ENCODE measurements at regions not wholly inside any gene's neighbourhood (a gene's known extent, or its start where the extent isn't known, plus 50 kb on each side); places are given as distances from the start of the nearest gene placed in this dataset.

GRCh38 chr11:112744041-112744440, 217.2 kb upstream of the NCAM1 start:
- H3K4me1 ChIP-seq (ENCODE audit: control extremely low read depth in 1 of 4, control insufficient read depth in 4 of 4, insufficient read depth in 4 of 4, low read length in 3 of 4), result no peaks in the 10 kb centered on the region
- H3K9me3 ChIP-seq (ENCODE audit: control extremely low read depth in 1 of 5, control insufficient read depth in 4 of 5, insufficient read depth in 2 of 5, low read depth in 1 of 5, low read length in 4 of 5), result no peaks in the 10 kb centered on the region
- POLR2A ChIA-PET, result no interaction called here
- no peak for DNase-seq
- H3K27me3 ChIP-seq (replicated peaks in 2 of 5; ENCODE audit: control insufficient read depth in 4 of 5, insufficient read depth in 5 of 5, low read length in 4 of 5), result peaks cover 0 to 12% (median 5%) of the 10 kb centered on the region in 5 experiments
- no CpG with 5 or more reads among the region's 2 CpGs for WGBS (ENCODE audit: insufficient coverage)
- no peaks in the 10 kb centered on the region for H3K36me3 ChIP-seq (ENCODE audit: control insufficient read depth in 4 of 4, insufficient read depth in 4 of 4, low read length in 3 of 4)
- CTCF ChIA-PET, result no interaction called here
- H3K4me3 ChIP-seq (ENCODE audit: control insufficient read depth in 1 of 7, extremely low read depth in 1 of 7, insufficient read depth in 4 of 7, low read depth in 2 of 7, low read length in 6 of 7), result no peak overlapping the region
- H3K27ac ChIP-seq (ENCODE audit: insufficient read depth in 1 of 2, low read depth in 1 of 2, low read length in 2 of 2, poor library complexity in 1 of 2, severe bottlenecking in 2 of 2), result no peak overlapping the region

DNA sequence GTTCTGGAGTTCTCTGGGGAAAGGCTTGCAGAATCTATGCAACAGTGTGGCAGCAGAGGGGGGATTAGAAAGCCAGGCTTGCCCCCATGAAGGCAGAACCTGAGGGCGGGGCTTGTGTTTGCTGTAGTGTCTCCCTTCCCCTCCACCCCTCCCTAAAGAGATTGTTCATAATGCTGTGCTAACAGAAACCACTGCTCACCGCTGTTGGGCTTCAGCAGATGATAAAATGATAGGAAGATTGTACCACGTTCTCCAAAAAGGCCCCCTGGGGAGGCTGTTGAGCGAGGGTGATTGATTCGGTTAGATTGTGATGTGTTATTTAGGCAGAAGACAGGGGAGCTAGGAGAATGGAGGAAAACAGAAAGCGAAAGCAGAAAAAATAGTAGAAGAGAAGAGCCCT, 215.2 kb upstream of the NCAM1 start:
- Histone ChIP-seq H3K9me3 (ENCODE audit: control extremely low read depth in 1 of 5, control insufficient read depth in 4 of 5, insufficient read depth in 2 of 5, low read depth in 1 of 5, low read length in 4 of 5) (no peaks in the 10 kb centered on the region), H3K36me3 (ENCODE audit: control insufficient read depth in 4 of 4, insufficient read depth in 4 of 4, low read length in 3 of 4) (no peaks in the 10 kb centered on the region), H3K27me3 (replicated peaks in 2 of 5; ENCODE audit: control insufficient read depth in 4 of 5, insufficient read depth in 5 of 5, low read length in 4 of 5) (peaks cover 0 to 16% (median 5%) of the 10 kb centered on the region in 5 experiments), H3K27ac (ENCODE audit: insufficient read depth in 1 of 2, low read depth in 1 of 2, low read length in 2 of 2, poor library complexity in 1 of 2, severe bottlenecking in 2 of 2) (no peak overlapping the region), H3K4me1 (ENCODE audit: control extremely low read depth in 1 of 4, control insufficient read depth in 4 of 4, insufficient read depth in 4 of 4, low read length in 3 of 4) (no peaks in the 10 kb centered on the region), H3K4me3 (ENCODE audit: control insufficient read depth in 1 of 7, extremely low read depth in 1 of 7, insufficient read depth in 4 of 7, low read depth in 2 of 7, low read length in 6 of 7) (no peak overlapping the region)
- DNase-seq, result no peak
- ChIA-PET POLR2A (no interaction called here), CTCF (interaction anchor here (1.4 kb wide), 1 partner anchor 13 kb away, joined by 3 read pairs; no protein-coding TSS in a partner anchor)
- WGBS (ENCODE audit: insufficient coverage), result 74% methylated on average over 5 of the region's 6 CpGs

DNA sequence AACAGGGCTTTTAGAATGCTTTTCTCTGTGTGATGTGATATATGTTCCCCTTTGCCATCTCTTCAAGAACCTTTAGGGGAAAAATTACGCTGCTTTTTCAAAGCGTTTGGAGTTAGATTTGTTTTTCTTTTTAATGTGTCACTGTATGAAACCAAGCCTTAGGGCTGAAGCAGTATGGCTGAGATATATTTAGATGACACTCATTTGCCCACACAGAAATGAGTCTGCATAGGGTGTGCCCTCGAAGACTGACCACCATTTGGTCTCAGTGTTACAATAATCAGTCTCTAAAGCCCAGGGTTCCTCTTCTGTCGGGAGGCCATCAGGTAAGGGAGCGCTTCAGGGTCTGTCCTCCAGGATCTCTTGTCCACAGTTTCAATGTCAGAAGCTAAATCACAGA, 213.0 kb upstream of the NCAM1 start:
- 72% methylated on average over 5 of the region's 5 CpGs for WGBS (ENCODE audit: insufficient coverage)
- Histone ChIP-seq H3K27ac (ENCODE audit: insufficient read depth in 1 of 2, low read depth in 1 of 2, low read length in 2 of 2, poor library complexity in 1 of 2, severe bottlenecking in 2 of 2) (no peak overlapping the region), H3K9me3 (ENCODE audit: control extremely low read depth in 1 of 5, control insufficient read depth in 4 of 5, insufficient read depth in 2 of 5, low read depth in 1 of 5, low read length in 4 of 5) (no peaks in the 10 kb centered on the region), H3K4me3 (ENCODE audit: control insufficient read depth in 1 of 7, extremely low read depth in 1 of 7, insufficient read depth in 4 of 7, low read depth in 2 of 7, low read length in 6 of 7) (no peak overlapping the region), H3K36me3 (ENCODE audit: control insufficient read depth in 4 of 4, insufficient read depth in 4 of 4, low read length in 3 of 4) (no peaks in the 10 kb centered on the region), H3K27me3 (replicated peaks in 2 of 5; ENCODE audit: control insufficient read depth in 4 of 5, insufficient read depth in 5 of 5, low read length in 4 of 5) (peaks cover 0 to 12% (median 7%) of the 10 kb centered on the region in 5 experiments), H3K4me1 (ENCODE audit: control extremely low read depth in 1 of 4, control insufficient read depth in 4 of 4, insufficient read depth in 4 of 4, low read length in 3 of 4) (no peaks in the 10 kb centered on the region)
- ChIA-PET CTCF (no interaction called here), POLR2A (no interaction called here)
- DNase-seq, result no peak

DNA sequence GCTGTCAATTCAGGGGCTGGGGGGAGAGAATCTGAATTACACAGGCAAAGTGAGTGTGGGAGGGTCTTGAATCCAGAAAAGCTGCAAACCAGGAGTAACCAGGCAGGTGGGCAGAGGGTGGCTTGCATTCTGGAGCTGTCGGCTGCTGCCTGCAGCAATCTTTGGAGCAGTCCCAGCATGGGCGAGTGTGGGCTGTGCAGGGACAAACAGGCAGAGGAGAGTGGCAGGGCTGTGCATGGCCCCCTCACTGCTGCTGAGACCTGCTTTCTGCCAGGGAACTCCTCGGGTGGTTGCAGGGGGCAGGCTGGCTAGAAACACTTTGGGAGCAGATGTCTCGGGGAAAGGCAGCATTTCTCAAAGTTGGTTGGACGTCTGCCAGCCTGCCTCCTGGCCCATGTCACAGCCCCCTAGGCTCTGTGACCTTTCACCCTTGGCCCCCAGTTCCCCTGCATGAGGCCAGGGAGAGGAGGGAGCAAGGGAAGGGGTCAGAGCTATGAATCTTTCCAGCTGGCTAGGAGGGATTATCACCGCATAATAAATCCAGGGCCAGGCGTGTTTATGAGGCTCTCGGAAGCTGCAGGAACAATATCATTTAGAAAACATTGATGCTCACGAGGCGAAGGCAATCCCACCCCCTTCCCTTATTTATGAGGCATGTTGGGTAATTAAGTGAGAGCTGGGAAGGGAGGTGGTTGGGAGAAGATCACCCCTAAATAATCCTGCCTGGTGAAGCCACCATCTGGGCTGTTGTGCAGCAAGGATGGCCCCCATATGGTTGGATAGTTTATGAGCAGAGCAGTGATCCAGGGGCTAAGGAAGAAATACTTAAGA, 212.3 kb upstream of the NCAM1 start:
- CTCF ChIA-PET, result interaction anchor here (0.9 kb wide), 1 partner anchor 60 kb away, joined by 3 read pairs; no protein-coding TSS in a partner anchor
- H3K4me1 ChIP-seq (ENCODE audit: control extremely low read depth in 1 of 4, control insufficient read depth in 4 of 4, insufficient read depth in 4 of 4, low read length in 3 of 4), result no peaks in the 10 kb centered on the region
- no peaks in the 10 kb centered on the region for H3K9me3 ChIP-seq (ENCODE audit: control extremely low read depth in 1 of 5, control insufficient read depth in 4 of 5, insufficient read depth in 2 of 5, low read depth in 1 of 5, low read length in 4 of 5)
- H3K4me3 ChIP-seq (ENCODE audit: control insufficient read depth in 1 of 7, extremely low read depth in 1 of 7, insufficient read depth in 4 of 7, low read depth in 2 of 7, low read length in 6 of 7), result no peak overlapping the region
- WGBS (ENCODE audit: insufficient coverage), result 52% methylated on average over 6 of the region's 10 CpGs
- no peak overlapping the region for H3K27ac ChIP-seq (ENCODE audit: insufficient read depth in 1 of 2, low read depth in 1 of 2, low read length in 2 of 2, poor library complexity in 1 of 2, severe bottlenecking in 2 of 2)
- DNase-seq, result no peak
- POLR2A ChIA-PET, result no interaction called here
- H3K27me3 ChIP-seq (replicated peaks in 2 of 5; ENCODE audit: control insufficient read depth in 4 of 5, insufficient read depth in 5 of 5, low read length in 4 of 5), result peaks cover 0 to 16% (median 7%) of the 10 kb centered on the region in 5 experiments
- no peaks in the 10 kb centered on the region for H3K36me3 ChIP-seq (ENCODE audit: control insufficient read depth in 4 of 4, insufficient read depth in 4 of 4, low read length in 3 of 4)

GRCh38 chr11:112751329-112751728, 209.9 kb upstream of the NCAM1 start:
- ChIA-PET POLR2A (no interaction called here), CTCF (no interaction called here)
- Histone ChIP-seq H3K9me3 (ENCODE audit: control extremely low read depth in 1 of 5, control insufficient read depth in 4 of 5, insufficient read depth in 2 of 5, low read depth in 1 of 5, low read length in 4 of 5) (no peaks in the 10 kb centered on the region), H3K36me3 (ENCODE audit: control insufficient read depth in 4 of 4, insufficient read depth in 4 of 4, low read length in 3 of 4) (no peaks in the 10 kb centered on the region), H3K27me3 (replicated peaks in 2 of 5; ENCODE audit: control insufficient read depth in 4 of 5, insufficient read depth in 5 of 5, low read length in 4 of 5) (peaks cover 0 to 16% (median 5%) of the 10 kb centered on the region in 5 experiments), H3K4me1 (ENCODE audit: control extremely low read depth in 1 of 4, control insufficient read depth in 4 of 4, insufficient read depth in 4 of 4, low read length in 3 of 4) (no peaks in the 10 kb centered on the region), H3K27ac (ENCODE audit: insufficient read depth in 1 of 2, low read depth in 1 of 2, low read length in 2 of 2, poor library complexity in 1 of 2, severe bottlenecking in 2 of 2) (no peak overlapping the region), H3K4me3 (ENCODE audit: control insufficient read depth in 1 of 7, extremely low read depth in 1 of 7, insufficient read depth in 4 of 7, low read depth in 2 of 7, low read length in 6 of 7) (no peak overlapping the region)
- no peak for DNase-seq
- WGBS (ENCODE audit: insufficient coverage), result 85% methylated on average over 3 of the region's 4 CpGs

DNA sequence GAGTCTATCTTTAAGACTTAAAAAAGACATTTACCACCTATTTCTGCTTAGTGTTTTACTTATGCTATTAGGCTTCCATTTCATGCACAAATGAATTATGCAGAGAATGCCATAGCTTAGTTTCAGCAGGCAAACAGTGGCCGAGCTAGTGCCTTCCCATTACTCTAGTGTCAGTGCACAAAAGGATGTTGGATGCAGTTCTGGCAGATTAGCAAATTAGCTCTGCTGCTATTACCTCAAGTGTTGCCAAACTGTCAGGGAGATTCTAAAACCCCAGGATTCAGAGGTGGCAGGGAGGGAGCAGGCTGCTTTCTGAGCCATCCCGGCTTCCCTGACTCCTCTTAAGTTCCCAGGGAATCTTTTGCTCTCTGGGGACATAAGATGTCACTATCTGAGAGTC, 209.4 kb upstream of the NCAM1 start:
- POLR2A ChIA-PET, result no interaction called here
- H3K27me3 ChIP-seq (replicated peaks in 2 of 5; ENCODE audit: control insufficient read depth in 4 of 5, insufficient read depth in 5 of 5, low read length in 4 of 5), result peaks cover 0 to 16% (median 4%) of the 10 kb centered on the region in 5 experiments
- H3K9me3 ChIP-seq (ENCODE audit: control extremely low read depth in 1 of 5, control insufficient read depth in 4 of 5, insufficient read depth in 2 of 5, low read depth in 1 of 5, low read length in 4 of 5), result no peaks in the 10 kb centered on the region
- CTCF ChIA-PET, result no interaction called here
- no peak overlapping the region for H3K27ac ChIP-seq (ENCODE audit: insufficient read depth in 1 of 2, low read depth in 1 of 2, low read length in 2 of 2, poor library complexity in 1 of 2, severe bottlenecking in 2 of 2)
- no peaks in the 10 kb centered on the region for H3K36me3 ChIP-seq (ENCODE audit: control insufficient read depth in 4 of 4, insufficient read depth in 4 of 4, low read length in 3 of 4)
- H3K4me3 ChIP-seq (ENCODE audit: control insufficient read depth in 1 of 7, extremely low read depth in 1 of 7, insufficient read depth in 4 of 7, low read depth in 2 of 7, low read length in 6 of 7), result no peak overlapping the region
- H3K4me1 ChIP-seq (ENCODE audit: control extremely low read depth in 1 of 4, control insufficient read depth in 4 of 4, insufficient read depth in 4 of 4, low read length in 3 of 4), result no peaks in the 10 kb centered on the region
- 86% methylated on average over 2 of the region's 2 CpGs for WGBS (ENCODE audit: insufficient coverage)
- DNase-seq, result no peak

DNA sequence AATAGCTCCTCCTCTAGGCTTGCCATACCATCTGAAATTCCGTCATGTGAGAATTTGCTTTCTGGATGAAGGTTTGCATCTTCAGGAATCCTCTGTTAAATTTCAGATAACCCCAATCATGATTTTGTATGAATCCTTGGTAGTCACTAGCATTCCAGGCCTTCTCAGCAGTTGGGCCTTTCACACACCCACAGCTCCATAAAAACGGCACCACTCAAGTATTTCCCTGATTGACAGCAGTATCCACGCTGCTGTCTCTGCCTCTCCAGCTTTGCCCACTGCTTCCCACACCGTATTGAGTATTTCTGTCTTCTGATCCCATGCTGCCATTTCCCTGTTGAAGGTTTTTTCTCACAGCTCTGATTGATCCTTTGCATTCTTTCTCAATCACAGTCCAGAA, 208.7 kb upstream of the NCAM1 start:
- Histone ChIP-seq H3K27me3 (replicated peaks in 2 of 5; ENCODE audit: control insufficient read depth in 4 of 5, insufficient read depth in 5 of 5, low read length in 4 of 5) (peaks cover 0 to 16% (median 3%) of the 10 kb centered on the region in 5 experiments), H3K4me1 (ENCODE audit: control extremely low read depth in 1 of 4, control insufficient read depth in 4 of 4, insufficient read depth in 4 of 4, low read length in 3 of 4) (no peaks in the 10 kb centered on the region), H3K36me3 (ENCODE audit: control insufficient read depth in 4 of 4, insufficient read depth in 4 of 4, low read length in 3 of 4) (no peaks in the 10 kb centered on the region), H3K4me3 (ENCODE audit: control insufficient read depth in 1 of 7, extremely low read depth in 1 of 7, insufficient read depth in 4 of 7, low read depth in 2 of 7, low read length in 6 of 7) (no peak overlapping the region), H3K9me3 (ENCODE audit: control extremely low read depth in 1 of 5, control insufficient read depth in 4 of 5, insufficient read depth in 2 of 5, low read depth in 1 of 5, low read length in 4 of 5) (no peaks in the 10 kb centered on the region), H3K27ac (ENCODE audit: insufficient read depth in 1 of 2, low read depth in 1 of 2, low read length in 2 of 2, poor library complexity in 1 of 2, severe bottlenecking in 2 of 2) (no peak overlapping the region)
- 85% methylated on average over 4 of the region's 4 CpGs for WGBS (ENCODE audit: insufficient coverage)
- ChIA-PET CTCF (no interaction called here), POLR2A (no interaction called here)
- no peak for DNase-seq
